Activated CD4-positive, alpha-beta memory T cell treated with anti-CD3 and anti-CD28 coated beads, Interleukin-2, amount 10 ng/mL, durations not matched to agents 7 days and 5 days (primary cell): ENCODE measurements at regions not wholly inside any gene's neighbourhood (a gene's known extent, or its start where the extent isn't known, plus 50 kb on each side); places are given as distances from the start of the nearest gene placed in this dataset.

Experiments
- CTCF ChIA-PET: fragments of 350-600 bp; sonication (Branson Sonifier 250); formaldehyde crosslinking; loops from one replicate; lab custom pipeline; 2021; ENCODE audit warnings: antibody characterized with exemption, inconsistent platforms; lab: Charles Lee
- POLR2A ChIA-PET: fragments of 350-600 bp; sonication (Branson Sonifier 250); formaldehyde crosslinking; loops from one replicate; lab custom pipeline; 2021; ENCODE audit warnings: antibody characterized with exemption; lab: Charles Lee
- DNase-seq: peaks from one replicate; pipeline ENCODE4 v3.0.0-alpha.2; 2020
- H3K27ac Mint-ChIP-seq: one replicate; pipeline ENCODE4 v1.8.0; 2021; ENCODE audit warnings: mild to moderate bottlenecking, mixed read lengths
- H3K27me3 Mint-ChIP-seq: one replicate; pipeline ENCODE4 v1.8.0; 2021; ENCODE audit warnings: mixed read lengths
- H3K36me3 Mint-ChIP-seq: one replicate; pipeline ENCODE4 v1.8.0; 2021; ENCODE audit warnings: low read depth, mixed read lengths
- H3K4me1 Mint-ChIP-seq: one replicate; pipeline ENCODE4 v1.8.0; 2021; ENCODE audit warnings: mixed read lengths
- H3K4me3 Mint-ChIP-seq: one replicate; pipeline ENCODE4 v1.8.0; 2021; ENCODE audit warnings: mild to moderate bottlenecking, mixed read lengths
- H3K9me3 Mint-ChIP-seq: one replicate; pipeline ENCODE4 v1.8.0; 2021; ENCODE audit warnings: mixed read lengths

DNA sequence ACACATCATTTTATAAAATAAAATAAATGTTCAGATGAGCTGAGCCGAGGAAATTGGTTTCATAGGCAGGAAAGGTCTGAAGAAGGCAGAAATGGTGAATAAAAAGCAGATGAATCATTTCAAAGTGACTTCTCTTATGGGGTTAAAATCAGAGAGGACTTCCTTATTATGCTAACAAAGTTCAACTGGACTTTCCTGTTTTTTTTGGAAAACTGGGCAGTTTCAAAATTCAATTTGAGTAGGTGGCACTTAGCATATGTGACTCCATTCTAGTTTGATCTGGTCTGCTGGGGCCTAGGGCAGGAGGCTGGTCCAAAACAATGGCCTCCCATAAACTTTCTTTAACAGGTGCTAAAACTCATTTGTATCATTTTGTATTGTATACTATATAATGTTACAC lies 1794.9 kb upstream of the TENM3 start:
- Mint-ChIP-seq H3K9me3 (no peaks in the 10 kb centered on the region), H3K27ac (no peak overlapping the region), H3K27me3 (no peaks in the 10 kb centered on the region), H3K4me3 (no peak overlapping the region), H3K36me3 (no peaks in the 10 kb centered on the region), H3K4me1 (no peaks in the 10 kb centered on the region)
- no peak for DNase-seq
- CTCF ChIA-PET = no interaction called here
- POLR2A ChIA-PET = no interaction called here

DNA sequence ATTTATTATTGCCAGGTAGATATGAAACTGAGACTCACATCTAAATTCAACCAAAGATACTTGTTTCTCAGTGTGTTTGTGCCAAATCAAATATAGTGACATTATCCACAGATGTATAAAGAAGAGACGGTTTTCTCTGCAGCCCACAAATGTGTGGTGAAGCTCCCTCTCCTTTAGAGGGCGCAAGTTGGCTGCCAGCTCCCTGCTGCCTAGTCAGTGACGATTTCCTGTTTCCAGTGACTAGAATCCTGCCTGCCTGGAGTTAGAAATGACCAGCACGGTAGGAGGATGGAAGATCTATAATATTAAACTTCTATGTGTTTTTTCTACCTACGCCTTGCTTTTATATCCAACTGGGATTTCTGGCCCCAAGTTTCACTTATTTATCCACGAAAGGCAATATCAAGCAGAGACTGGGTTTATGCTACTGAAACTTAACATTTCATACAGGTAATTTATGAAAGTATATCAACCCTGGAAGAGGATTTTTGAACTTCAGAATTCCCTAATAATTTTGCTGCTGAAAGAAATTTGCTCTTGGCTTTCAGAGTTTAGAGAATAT lies 1793.7 kb upstream of the TENM3 start:
- DNase-seq = no peak
- ChIA-PET CTCF (no interaction called here), POLR2A (no interaction called here)
- Mint-ChIP-seq H3K36me3 (no peaks in the 10 kb centered on the region), H3K4me1 (no peaks in the 10 kb centered on the region), H3K27me3 (no peaks in the 10 kb centered on the region), H3K4me3 (no peak overlapping the region), H3K9me3 (no peaks in the 10 kb centered on the region), H3K27ac (no peak overlapping the region)

DNA sequence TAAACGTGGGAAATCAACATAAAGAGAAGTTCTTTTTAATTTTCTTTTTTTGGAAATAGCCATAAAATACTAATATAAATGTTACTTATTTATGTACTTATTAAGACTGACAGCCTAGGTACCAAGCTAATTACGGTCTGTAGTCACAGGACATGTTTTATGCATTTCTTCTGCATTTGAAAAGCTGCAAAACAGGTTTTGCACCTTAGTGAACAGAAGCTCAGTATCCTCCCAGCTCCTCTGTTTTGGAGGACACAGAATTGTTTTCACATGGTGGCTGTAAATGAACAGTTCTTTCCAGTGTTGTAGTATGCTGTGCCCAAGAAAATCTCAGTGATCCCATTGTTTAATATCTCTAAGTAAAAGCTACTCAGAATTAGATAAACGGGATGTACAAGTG lies 1788.0 kb upstream of the TENM3 start:
- H3K36me3 Mint-ChIP-seq = no peaks in the 10 kb centered on the region
- CTCF ChIA-PET = no interaction called here
- POLR2A ChIA-PET = no interaction called here
- no peak for DNase-seq
- H3K9me3 Mint-ChIP-seq = no peaks in the 10 kb centered on the region
- no peak overlapping the region for H3K27ac Mint-ChIP-seq
- H3K4me3 Mint-ChIP-seq = no peak overlapping the region
- H3K4me1 Mint-ChIP-seq = no peaks in the 10 kb centered on the region
- H3K27me3 Mint-ChIP-seq = no peaks in the 10 kb centered on the region

DNA sequence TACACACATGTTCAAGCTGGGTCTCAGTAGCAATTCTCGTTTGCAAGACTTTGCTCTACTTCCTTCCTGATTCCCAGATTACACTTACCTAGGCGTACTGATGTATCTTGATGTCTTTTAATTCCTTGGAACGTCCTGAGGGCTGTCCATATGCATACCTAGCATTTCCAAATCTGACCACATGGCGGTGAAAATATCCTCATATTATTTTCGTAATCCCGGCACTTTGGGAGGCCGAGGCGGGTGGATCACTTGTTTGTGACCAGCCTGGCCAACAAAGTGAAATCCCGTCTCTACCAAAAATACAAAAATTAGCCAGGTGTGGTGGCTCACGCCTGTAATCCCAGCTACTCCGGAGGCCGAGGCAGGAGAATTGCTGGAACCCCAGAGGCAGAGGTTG lies 1786.3 kb upstream of the TENM3 start:
- Mint-ChIP-seq H3K9me3 (no peaks in the 10 kb centered on the region), H3K27ac (no peak overlapping the region), H3K27me3 (no peaks in the 10 kb centered on the region)

DNA sequence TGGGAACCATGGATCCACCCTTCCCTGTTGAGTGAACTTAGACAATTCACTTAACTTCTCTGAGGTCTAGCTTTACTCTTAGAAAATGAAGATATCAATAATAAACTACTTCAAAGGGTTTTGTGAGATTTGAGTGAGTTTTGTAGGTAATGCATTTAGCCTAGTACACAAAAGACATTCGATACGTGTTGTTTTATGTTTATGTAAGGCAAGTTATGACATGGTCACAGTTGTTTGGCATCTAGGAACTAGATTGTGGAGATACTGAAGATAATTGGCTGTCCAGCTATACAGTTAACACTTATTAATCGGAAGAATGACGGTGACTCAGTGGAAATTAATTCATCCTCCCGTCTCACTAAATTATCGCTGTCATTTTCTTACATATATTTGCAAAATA lies 1781.1 kb upstream of the TENM3 start:
- Mint-ChIP-seq H3K36me3 (no peaks in the 10 kb centered on the region), H3K27ac (no peak overlapping the region), H3K27me3 (no peaks in the 10 kb centered on the region), H3K4me3 (no peak overlapping the region), H3K9me3 (no peaks in the 10 kb centered on the region), H3K4me1 (no peaks in the 10 kb centered on the region)
- DNase-seq = no peak
- ChIA-PET POLR2A (no interaction called here), CTCF (no interaction called here)

More for the DNA sequence above, 1786.3 kb upstream of the TENM3 start:
- no peak overlapping the region for H3K4me3 Mint-ChIP-seq
- no peaks in the 10 kb centered on the region for H3K36me3 Mint-ChIP-seq
- DNase-seq = no peak
- ChIA-PET POLR2A (no interaction called here), CTCF (no interaction called here)
- no peaks in the 10 kb centered on the region for H3K4me1 Mint-ChIP-seq

DNA sequence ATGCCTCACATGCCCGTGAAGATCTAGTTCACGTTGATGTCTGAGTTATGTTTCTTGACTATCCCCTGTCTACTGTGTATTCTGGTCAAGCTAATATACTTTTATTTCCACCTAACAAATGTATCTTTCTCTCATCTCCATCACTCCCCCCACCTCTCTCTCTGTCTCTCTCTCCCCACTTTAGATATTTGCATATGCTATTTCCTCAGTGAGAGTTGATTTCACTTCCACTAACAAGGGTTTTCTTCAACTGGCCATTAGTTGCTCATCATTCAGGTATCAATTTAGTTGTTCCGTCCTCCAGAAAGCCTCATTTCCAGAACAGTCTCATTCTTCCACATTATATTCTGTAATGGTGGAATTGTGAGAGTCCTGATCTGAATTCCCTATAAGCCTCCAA lies 1777.8 kb upstream of the TENM3 start:
- Mint-ChIP-seq H3K9me3 (peaks cover 8% of the 10 kb centered on the region), H3K36me3 (no peaks in the 10 kb centered on the region), H3K27me3 (no peaks in the 10 kb centered on the region), H3K27ac (no peak overlapping the region), H3K4me3 (no peak overlapping the region), H3K4me1 (no peaks in the 10 kb centered on the region)
- DNase-seq = no peak
- POLR2A ChIA-PET = no interaction called here
- CTCF ChIA-PET = no interaction called here

DNA sequence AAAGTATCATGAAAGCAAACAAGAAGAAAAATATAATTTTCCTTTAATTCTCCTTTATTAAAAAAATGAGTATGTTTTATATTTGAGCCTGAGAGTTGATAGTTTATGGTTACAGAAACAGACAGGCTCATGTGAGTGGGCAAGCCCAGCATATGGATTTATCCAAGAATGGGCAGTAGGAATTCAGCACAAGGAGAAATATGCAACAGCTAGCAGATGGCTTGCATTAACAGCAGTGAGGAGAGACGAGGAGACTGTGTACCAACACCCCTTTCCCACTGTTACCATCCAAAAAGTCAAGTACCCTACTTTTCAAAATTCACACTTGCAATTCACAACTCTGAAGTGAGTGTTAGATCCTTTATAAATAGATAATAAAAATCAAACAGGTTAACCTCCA lies 1760.2 kb upstream of the TENM3 start:
- ChIA-PET POLR2A (no interaction called here), CTCF (no interaction called here)
- Mint-ChIP-seq H3K9me3 (peaks cover 7% of the 10 kb centered on the region), H3K27ac (no peak overlapping the region), H3K27me3 (no peaks in the 10 kb centered on the region), H3K36me3 (no peaks in the 10 kb centered on the region), H3K4me1 (no peaks in the 10 kb centered on the region), H3K4me3 (no peak overlapping the region)
- no peak for DNase-seq

DNA sequence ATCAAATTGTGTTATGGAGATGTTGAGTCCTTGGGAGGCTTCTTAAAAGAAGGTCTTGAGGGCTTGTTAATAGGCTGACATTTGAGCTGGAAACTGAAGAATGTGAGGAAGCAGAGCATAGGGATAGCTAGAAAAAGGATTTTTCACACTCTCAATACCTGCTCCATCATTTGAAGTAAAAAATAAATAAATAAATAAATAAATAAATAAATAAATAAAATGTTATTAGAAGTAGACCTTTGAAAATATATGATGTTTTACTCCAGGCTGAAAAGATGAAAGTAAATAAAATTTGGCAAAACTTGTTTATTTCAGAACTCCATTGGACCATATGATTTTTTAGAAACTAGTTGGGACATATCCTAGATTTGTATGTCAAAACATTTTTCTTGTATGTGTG lies 1757.8 kb upstream of the TENM3 start:
- no peak overlapping the region for H3K27ac Mint-ChIP-seq
- no peaks in the 10 kb centered on the region for H3K36me3 Mint-ChIP-seq
- DNase-seq = no peak
- peaks cover 12% of the 10 kb centered on the region for H3K9me3 Mint-ChIP-seq
- no peaks in the 10 kb centered on the region for H3K4me1 Mint-ChIP-seq
- no peaks in the 10 kb centered on the region for H3K27me3 Mint-ChIP-seq
- H3K4me3 Mint-ChIP-seq = no peak overlapping the region
- CTCF ChIA-PET = no interaction called here
- POLR2A ChIA-PET = no interaction called here

DNA sequence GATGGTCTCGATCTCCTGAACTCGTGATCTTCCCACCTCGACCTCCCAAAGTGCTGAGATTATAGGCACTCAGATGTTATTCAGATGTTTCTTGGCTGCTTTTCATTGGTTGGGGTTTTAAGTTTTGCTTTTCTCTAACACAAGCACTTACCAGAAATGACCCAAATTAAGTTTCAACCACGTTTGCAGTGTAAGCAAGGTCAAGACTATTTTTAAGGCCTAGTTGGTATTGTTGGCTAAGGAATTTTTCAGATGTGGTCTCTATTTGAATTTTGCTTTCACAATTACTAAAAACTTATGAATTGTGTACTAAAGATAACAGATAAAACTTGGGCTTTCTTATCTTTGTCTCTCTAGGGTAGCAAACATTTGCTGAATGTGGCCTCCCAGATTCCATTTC lies 1756.9 kb upstream of the TENM3 start:
- Mint-ChIP-seq H3K9me3 (peaks cover 14% of the 10 kb centered on the region), H3K27ac (no peak overlapping the region), H3K4me3 (no peak overlapping the region), H3K27me3 (no peaks in the 10 kb centered on the region), H3K4me1 (no peaks in the 10 kb centered on the region), H3K36me3 (no peaks in the 10 kb centered on the region)
- CTCF ChIA-PET = no interaction called here
- no peak for DNase-seq
- POLR2A ChIA-PET = no interaction called here

DNA sequence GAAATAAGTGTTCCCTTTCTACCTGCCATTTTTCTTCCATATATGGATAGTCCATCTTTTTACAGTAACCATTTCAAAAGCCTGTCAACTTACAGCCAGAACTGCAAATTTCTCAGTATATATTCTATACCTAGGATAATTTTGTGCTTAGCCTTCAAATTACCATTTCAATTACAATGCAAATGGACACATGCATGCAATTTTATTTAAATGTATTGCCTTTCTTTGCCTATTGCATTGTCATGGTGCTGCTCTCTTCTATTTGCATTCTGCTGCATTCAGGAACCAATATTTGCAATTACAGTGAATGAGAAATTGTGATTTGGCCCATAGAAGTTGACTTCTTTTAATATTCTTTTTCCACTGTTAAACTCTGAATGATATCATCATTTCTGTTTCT lies 1753.4 kb upstream of the TENM3 start:
- no peaks in the 10 kb centered on the region for H3K4me1 Mint-ChIP-seq
- H3K4me3 Mint-ChIP-seq = no peak overlapping the region
- H3K27ac Mint-ChIP-seq = no peak overlapping the region
- H3K27me3 Mint-ChIP-seq = no peaks in the 10 kb centered on the region
- ChIA-PET POLR2A (no interaction called here), CTCF (no interaction called here)
- H3K36me3 Mint-ChIP-seq = no peaks in the 10 kb centered on the region
- DNase-seq = no peak
- H3K9me3 Mint-ChIP-seq = peaks cover 21% of the 10 kb centered on the region

DNA sequence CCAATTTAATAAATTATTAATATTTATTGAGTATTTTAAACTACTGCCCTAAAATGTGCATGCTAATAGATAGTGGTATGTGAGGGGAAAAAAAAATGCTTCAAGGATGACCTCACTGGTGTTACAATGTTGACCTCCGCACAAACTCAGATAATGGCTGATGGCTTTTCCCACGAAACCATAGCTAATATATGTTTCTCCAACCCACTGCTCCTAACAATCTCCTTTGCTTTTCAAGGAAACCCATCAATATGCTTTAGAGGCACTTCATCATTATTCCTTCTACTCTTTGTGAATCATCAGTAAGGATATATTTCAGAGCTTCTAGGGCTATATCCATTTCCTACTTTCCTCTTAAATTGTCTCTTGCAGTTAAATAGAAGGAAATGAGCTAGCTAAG lies 1752.0 kb upstream of the TENM3 start:
- ChIA-PET CTCF (no interaction called here), POLR2A (no interaction called here)
- no peaks in the 10 kb centered on the region for H3K36me3 Mint-ChIP-seq
- H3K4me3 Mint-ChIP-seq = no peak overlapping the region
- no peak overlapping the region for H3K27ac Mint-ChIP-seq
- H3K9me3 Mint-ChIP-seq = peaks cover 21% of the 10 kb centered on the region
- no peaks in the 10 kb centered on the region for H3K27me3 Mint-ChIP-seq
- DNase-seq = no peak
- H3K4me1 Mint-ChIP-seq = no peaks in the 10 kb centered on the region

DNA sequence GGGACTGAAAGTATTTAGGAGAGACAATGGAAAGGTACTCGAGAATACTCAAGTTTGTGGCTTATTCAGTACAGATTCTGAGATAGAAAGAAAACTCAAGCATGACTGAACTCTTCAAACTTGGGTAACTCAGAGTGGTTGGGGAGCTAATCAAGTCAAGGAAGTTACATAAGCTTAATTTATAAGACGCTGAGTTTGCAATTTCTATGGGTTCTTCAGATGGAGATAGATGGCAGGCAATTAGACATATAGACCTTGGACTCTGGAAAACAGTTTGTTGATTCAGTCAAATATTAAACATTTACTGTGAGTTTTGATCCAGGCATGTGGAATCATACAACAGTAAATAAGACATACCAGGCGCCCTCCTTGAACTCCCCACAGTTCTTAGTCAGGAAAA lies 1749.9 kb upstream of the TENM3 start:
- no peaks in the 10 kb centered on the region for H3K36me3 Mint-ChIP-seq
- CTCF ChIA-PET = no interaction called here
- H3K4me3 Mint-ChIP-seq = no peak overlapping the region
- H3K9me3 Mint-ChIP-seq = peaks cover 20% of the 10 kb centered on the region
- DNase-seq = no peak
- no peaks in the 10 kb centered on the region for H3K27me3 Mint-ChIP-seq
- POLR2A ChIA-PET = no interaction called here
- H3K27ac Mint-ChIP-seq = no peak overlapping the region
- no peaks in the 10 kb centered on the region for H3K4me1 Mint-ChIP-seq

DNA sequence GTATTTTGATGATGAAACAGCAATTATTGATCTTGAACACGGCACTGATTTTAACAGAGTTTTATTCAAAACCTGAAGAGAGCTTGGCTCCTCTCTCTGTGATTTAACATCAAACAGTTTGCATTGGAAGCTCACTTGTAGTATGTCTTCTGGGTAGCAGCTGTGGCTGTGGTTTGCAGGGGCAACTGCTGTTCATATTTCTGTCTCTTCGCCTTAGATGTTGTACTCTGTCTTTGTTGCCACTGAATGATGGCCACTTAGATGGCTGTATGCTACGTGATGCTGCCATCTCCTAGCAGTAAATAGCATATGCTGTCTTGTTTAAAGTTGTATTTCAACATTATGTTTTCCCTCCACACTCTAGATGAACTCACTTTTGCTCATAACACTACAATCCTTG lies 1743.0 kb upstream of the TENM3 start:
- peaks cover 11% of the 10 kb centered on the region for H3K9me3 Mint-ChIP-seq
- no peaks in the 10 kb centered on the region for H3K27me3 Mint-ChIP-seq
- ChIA-PET CTCF (no interaction called here), POLR2A (no interaction called here)
- no peak overlapping the region for H3K27ac Mint-ChIP-seq
- DNase-seq = no peak
- no peak overlapping the region for H3K4me3 Mint-ChIP-seq
- H3K4me1 Mint-ChIP-seq = no peaks in the 10 kb centered on the region
- no peaks in the 10 kb centered on the region for H3K36me3 Mint-ChIP-seq

DNA sequence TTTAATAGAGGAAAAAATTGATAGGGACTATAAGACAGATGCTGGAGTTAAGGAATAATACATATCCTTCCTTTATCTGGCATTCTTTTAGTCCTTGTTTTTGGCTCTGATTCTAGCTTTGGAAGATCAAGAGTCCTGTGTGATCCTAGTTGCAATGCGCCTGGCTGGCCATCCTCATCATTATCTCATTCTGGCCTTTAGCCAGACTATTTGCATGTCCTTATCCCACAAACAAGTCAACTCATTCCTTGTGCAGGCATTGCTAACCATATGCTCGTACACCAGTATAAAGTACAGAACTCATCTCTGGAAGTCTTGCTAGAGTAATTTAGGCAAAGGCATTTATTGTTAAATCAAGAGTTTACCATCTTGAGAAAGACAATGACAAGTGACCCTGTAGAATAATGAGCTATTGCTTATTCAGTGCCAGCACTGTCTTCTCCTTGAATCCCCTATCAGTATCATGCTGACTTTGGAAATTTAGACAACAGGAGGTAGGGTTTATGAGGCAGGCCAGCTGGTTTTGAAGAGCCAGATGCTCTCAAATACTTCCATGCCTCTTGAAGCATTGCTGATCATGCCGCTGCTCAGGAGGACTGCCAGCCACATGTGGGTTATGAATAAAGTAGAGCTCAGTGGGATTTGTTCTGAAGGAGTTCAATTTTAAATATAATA lies 1730.3 kb upstream of the TENM3 start:
- Mint-ChIP-seq H3K4me3 (no peak overlapping the region), H3K4me1 (no peaks in the 10 kb centered on the region), H3K27me3 (no peaks in the 10 kb centered on the region), H3K27ac (no peak overlapping the region), H3K9me3 (peaks cover 9% of the 10 kb centered on the region), H3K36me3 (no peaks in the 10 kb centered on the region)
- no peak for DNase-seq
- CTCF ChIA-PET = no interaction called here
- POLR2A ChIA-PET = no interaction called here
